ENCODE measurements at regions not wholly inside any gene's neighbourhood (a gene's known extent, or its start where the extent isn't known, plus 50 kb on each side); places are given as distances from the start of the nearest gene placed in this dataset.

- Histone ChIP-seq H3K27me3 (ENCODE audit: insufficient read depth, low read length) (no peaks in the 10 kb centered on the region), H3K9ac (ENCODE audit: low read length) (no peak overlapping the region), H3K79me2 (ENCODE audit: insufficient read depth, low read length) (no peaks in the 10 kb centered on the region), H3K9me3 (ENCODE audit: control insufficient read depth in 1 of 2, insufficient read depth in 1 of 2, low read depth in 1 of 2, low read length in 2 of 2) (peaks cover 47 to 70% of the 10 kb centered on the region in 2 experiments), H3K9me2 (ENCODE audit: insufficient read depth) (no peaks in the 10 kb centered on the region), H3K4me2 (ENCODE audit: low read length) (no peak overlapping the region), H3K36me3 (ENCODE audit: control insufficient read depth in 1 of 2, insufficient read depth in 2 of 2, low read length in 2 of 2) (no peaks in the 10 kb centered on the region), H2AFZ (ENCODE audit: low read depth, low read length, poor library complexity, severe bottlenecking) (no peak overlapping the region), H3K27ac (ENCODE audit: low read depth, low read length) (no peak overlapping the region), H4K20me1 (ENCODE audit: insufficient read depth) (no peaks in the 10 kb centered on the region), H3K4me1 (ENCODE audit: control insufficient read depth in 1 of 2, insufficient read depth in 2 of 2, low read length in 2 of 2) (no peaks in the 10 kb centered on the region), H3K4me3 (replicated peaks in 1 of 2; ENCODE audit: low read depth in 1 of 2, low read length in 2 of 2) (no peak overlapping the region)
- DNase-seq (ENCODE audit: low read depth, low spot score) (no peak), ATAC-seq (no peak)
- TF ChIP-seq SRF (IDR thresholded peaks at IDR 0.05; ENCODE audit: low read depth) (no peak), REST (IDR thresholded peaks at IDR 0.05; ENCODE audit: low read depth) (no peak), SP1 (IDR thresholded peaks at IDR 0.05; ENCODE audit: low read depth) (no peak), MAX (IDR thresholded peaks at IDR 0.05) (no peak), ATF3 (IDR thresholded peaks at IDR 0.05) (no peak), ZBTB33 (IDR thresholded peaks at IDR 0.05; ENCODE audit: extremely low read depth, insufficient replicate concordance, low read length) (no peak), CTCF (IDR thresholded peaks at IDR 0.05 in 2 of 3, conservative IDR thresholded peaks at IDR 0.05 in 1 of 3; ENCODE audit: borderline replicate concordance in 1 of 3, insufficient read depth in 1 of 3, low read depth in 2 of 3, low read length in 2 of 3) (no peak), ELF1 (IDR thresholded peaks at IDR 0.05; ENCODE audit: borderline replicate concordance, low read depth) (no peak), EZH2 (IDR thresholded peaks at IDR 0.05) (no peak)
- CTCF ChIA-PET, result no interaction called here
- intact Hi-C loops (cut with micrococcal nuclease), result no loop called here
- no TSS peak for BruUV-seq (replicated peaks)
- RAD21 ChIA-PET (ENCODE audit: low non-redundant PET in 1 of 2, low total read pairs in 2 of 2, uncharacterized antibody in 2 of 2, unreplicated experiment in 2 of 2), result no interaction called here
- POLR2A ChIA-PET, result no interaction called here
Measured at GRCh38 chr17:22145605-22146178, 453.4 kb downstream of the KCNJ18 start.

Data from HCT116 (cell line).